IMR-90 (cell line): ENCODE measurements at regions not wholly inside any gene's neighbourhood (a gene's known extent, or its start where the extent isn't known, plus 50 kb on each side); places are given as distances from the start of the nearest gene placed in this dataset.

Experiments used
- ATAC-seq: fragments of 200-7000 bp; cut with Tn5 transposase; 2 replicates; pipeline ENCODE4 v1.9.1; 2020; ENCODE audit warnings: low read depth, mild to moderate bottlenecking, moderate library complexity
- BruUV-seq: library from RNA; stranded (reverse); fragments of 400-500 nt; replicated peaks from 2 replicates; lab custom pipeline; 2021; lab: Mats Ljungman, UMichigan
- CTCF ChIA-PET: fragments of 300-600 bp; formaldehyde crosslinking; extraction: SDS; loops from one replicate; lab custom pipeline; 2021; ENCODE audit warnings: antibody characterized with exemption; lab: Yijun Ruan, JAX
- POLR2A ChIA-PET: fragments of 300-600 bp; sonication (Branson Sonifier 250); formaldehyde crosslinking; loops from one replicate; lab custom pipeline; 2022; ENCODE audit warnings: antibody characterized with exemption; ENCODE audit not compliant: unreplicated experiment; lab: Charles Lee
- DNase-seq: peaks from one replicate; pipeline ENCODE4 v3.0.0; 2013
- H2AFZ ChIP-seq: replicated peaks from 2 replicates; pipeline ENCODE3; 2013; ENCODE audit warnings: low read length, mild to moderate bottlenecking; ENCODE audit not compliant: poor library complexity
- H2AK5ac ChIP-seq: 2 replicates; pipeline ENCODE4 v1.6.1; 2013; ENCODE audit warnings: low read depth, low read length, inconsistent platforms
- H2AK9ac ChIP-seq: replicated peaks from 2 replicates; pipeline ENCODE3; 2013; ENCODE audit warnings: mild to moderate bottlenecking, low read depth, low read length, moderate library complexity; ENCODE audit not compliant: poor library complexity
- H2BK120ac ChIP-seq: 2 replicates; pipeline ENCODE4 v1.6.1; 2013; ENCODE audit warnings: low read depth, low read length, inconsistent platforms
- H2BK15ac ChIP-seq: 3 replicates; pipeline ENCODE4 v1.6.1; 2013; ENCODE audit warnings: low read depth, low read length, inconsistent platforms
- H2BK20ac ChIP-seq: 2 replicates; pipeline ENCODE4 v1.6.1; 2013; ENCODE audit warnings: low read depth, mild to moderate bottlenecking, inconsistent platforms, low read length, moderate library complexity
- H2BK5ac ChIP-seq: 2 replicates; pipeline ENCODE4 v1.6.1; 2013; ENCODE audit warnings: mild to moderate bottlenecking, low read depth, low read length, inconsistent platforms; ENCODE audit not compliant: poor library complexity, severe bottlenecking
- H3K14ac ChIP-seq: replicated peaks from 2 replicates; pipeline ENCODE4 v1.6.1; 2013; ENCODE audit warnings: low read depth, low read length, inconsistent platforms
- H3K18ac ChIP-seq: 2 replicates; pipeline ENCODE4 v1.6.1; 2013; ENCODE audit warnings: low read depth, low read length, control low read depth
- H3K23ac ChIP-seq: 2 replicates; pipeline ENCODE4 v1.6.1; 2013; ENCODE audit warnings: low read depth, low read length, inconsistent platforms
- H3K27ac ChIP-seq: 2 replicates; pipeline ENCODE4 v1.5.1; 2013; ENCODE audit warnings: mild to moderate bottlenecking, control low read depth, low read length; ENCODE audit not compliant: insufficient read depth
- H3K27me3 ChIP-seq: 2 replicates; pipeline ENCODE4 v1.6.1; 2013; ENCODE audit warnings: low read length; ENCODE audit not compliant: control insufficient read depth, insufficient read depth
- H3K36me3 ChIP-seq: 2 replicates; pipeline ENCODE4 v1.6.1; 2013; ENCODE audit warnings: low read length, mixed read lengths; ENCODE audit not compliant: control insufficient read depth, insufficient read depth
- H3K4ac ChIP-seq: 2 replicates; pipeline ENCODE4 v1.6.1; 2013; ENCODE audit warnings: low read depth, low read length, inconsistent platforms
- H3K4me1 ChIP-seq: 2 replicates; pipeline ENCODE4 v1.6.1; 2013; ENCODE audit warnings: low read length, mixed read lengths; ENCODE audit not compliant: control insufficient read depth, insufficient read depth
- H3K4me2 ChIP-seq: 2 replicates; pipeline ENCODE4 v1.6.1; 2013; ENCODE audit warnings: low read depth, mild to moderate bottlenecking, control low read depth, low read length, moderate library complexity
- H3K4me3 ChIP-seq: 2 replicates; pipeline ENCODE4 v1.5.1; 2013; ENCODE audit warnings: low read depth, mild to moderate bottlenecking, control low read depth, low read length, moderate library complexity; ENCODE audit not compliant: insufficient read depth
- H3K56ac ChIP-seq: 2 replicates; pipeline ENCODE4 v1.6.1; 2013; ENCODE audit warnings: low read length, inconsistent platforms; ENCODE audit not compliant: insufficient read depth; ENCODE audit errors: extremely low read depth
- H3K79me1 ChIP-seq, 2 experiments: 2 replicates each; pipeline ENCODE4 v1.6.1; 2013; ENCODE audit warnings: low read length in 2 of 2, inconsistent platforms in 1 of 2, low read depth in 1 of 2
- H3K9ac ChIP-seq: 2 replicates; pipeline ENCODE4 v1.6.1; 2013; ENCODE audit warnings: low read depth, low read length, control low read depth
- H3K9me1 ChIP-seq: 2 replicates; pipeline ENCODE4 v1.6.1; 2013; ENCODE audit warnings: low read length, inconsistent platforms; ENCODE audit not compliant: insufficient read depth
- H3K9me3 ChIP-seq: 2 replicates; pipeline ENCODE4 v1.6.1; 2013; ENCODE audit warnings: low read length; ENCODE audit not compliant: control insufficient read depth, insufficient read depth
- H4K20me1 ChIP-seq: 2 replicates; pipeline ENCODE4 v1.6.1; 2013; ENCODE audit warnings: low read length, inconsistent platforms; ENCODE audit not compliant: insufficient read depth
- H4K5ac ChIP-seq: 2 replicates; pipeline ENCODE4 v1.6.1; 2013; ENCODE audit warnings: mild to moderate bottlenecking, low read depth, low read length, control low read depth
- H4K8ac ChIP-seq, 2 experiments: 2 replicates each; pipeline ENCODE4 v1.6.1; 2013; ENCODE audit warnings: low read depth in 2 of 2, low read length in 2 of 2, control low read depth in 1 of 2, inconsistent platforms in 1 of 2
- H4K91ac ChIP-seq: 2 replicates; pipeline ENCODE4 v1.6.1; 2013; ENCODE audit warnings: low read depth, low read length, inconsistent platforms; ENCODE audit not compliant: insufficient read depth
- CEBPB ChIP-seq: IDR thresholded peaks from 2 replicates; pipeline ENCODE4 v1.6.1; 2012; ENCODE audit warnings: low read depth, low read length, improper control_type of control experiment
- MAZ ChIP-seq: IDR thresholded peaks from 2 replicates; pipeline ENCODE4 v1.6.1; 2012; ENCODE audit warnings: low read depth, mild to moderate bottlenecking, low read length, improper control_type of control experiment, moderate library complexity, borderline replicate concordance
- WGBS, 2 experiments: methylation state at CpG; one replicate each; pipeline versions ENCODE4 v1.1.5 to v1.1.7; 2013; ENCODE audit warnings: missing lambda C conversion rate in 2 of 2; ENCODE audit not compliant: insufficient read length in 1 of 2; ENCODE audit errors: extremely low coverage in 2 of 2; 5-methylcytosine and 5-hydroxymethylcytosine counted together
- dilution Hi-C: fragments of 300-500 bp; cut with HindIII; formaldehyde crosslinking; loops from one replicate; pipeline ENCODE4 v1.14.3; 2018; ENCODE audit warnings: low sequenced_read_pairs; ENCODE audit not compliant: unreplicated experiment
- in situ Hi-C: fragments of 300-500 bp; cut with MboI; formaldehyde crosslinking; loops from 3 replicates; pipeline ENCODE4 v1.14.3; 2019; ENCODE audit warnings: low sequenced_read_pairs, inconsistent platforms, mixed read lengths
- intact Hi-C: fragments of 100-400 bp; cut with micrococcal nuclease; formaldehyde crosslinking; loops from 2 replicates; pipeline ENCODE4 v1.10.0; 2022
- TF ChIP-seq, protein P1 (sequence below): fragments of 150-350 bp; IDR thresholded peaks from 2 replicates; pipeline ENCODE4 v1.6.1; 2016; ENCODE audit warnings: low read depth, mild to moderate bottlenecking, low read length, moderate library complexity, borderline replicate concordance

DNA sequence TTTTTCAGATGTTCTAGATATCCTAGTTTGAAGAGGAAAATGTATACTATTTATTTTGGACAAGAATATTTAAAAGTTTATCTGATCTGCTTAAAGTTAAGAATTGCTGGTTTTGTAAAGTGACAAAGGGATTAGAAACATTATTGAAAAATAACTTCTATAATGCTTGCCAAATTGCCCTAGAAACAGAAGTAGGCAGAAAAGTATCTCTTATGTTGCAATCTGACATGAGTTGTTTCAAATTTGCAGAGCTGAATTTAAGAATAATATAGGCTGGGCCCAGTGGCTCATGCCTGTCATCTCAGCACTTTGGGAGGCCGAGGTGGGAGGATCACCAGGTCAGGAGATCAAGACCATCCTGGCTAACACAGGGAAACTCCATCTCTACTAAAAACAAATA lies 777.1 kb downstream of the LIG4 start:
- H2BK120ac ChIP-seq: no peak overlapping the region
- no peak overlapping the region for H3K23ac ChIP-seq
- no peaks in the 10 kb centered on the region for H3K36me3 ChIP-seq
- H2AK5ac ChIP-seq: no peak overlapping the region
- H3K4ac ChIP-seq: no peak overlapping the region
- H2BK20ac ChIP-seq: no peak overlapping the region
- H3K9ac ChIP-seq: no peak overlapping the region
- no CpG with 5 or more reads among the region's 1 CpG for WGBS, 2 experiments
- CTCF ChIA-PET: no interaction called here
- no peak overlapping the region for H3K27ac ChIP-seq
- H4K20me1 ChIP-seq: no peaks in the 10 kb centered on the region; the same call in 1 of the 2 replicates
- dilution Hi-C loops (no loop called here), intact Hi-C loops (no loop called here), in situ Hi-C loops (no loop called here)
- H3K4me2 ChIP-seq: no peak overlapping the region
- no peaks in the 10 kb centered on the region for H3K9me3 ChIP-seq
- H3K56ac ChIP-seq: no peak overlapping the region
- no peak overlapping the region for H4K8ac ChIP-seq
- H2BK15ac ChIP-seq: no peak overlapping the region
- H3K79me1 ChIP-seq: peaks cover 5 to 30% of the 10 kb centered on the region in 2 experiments; a peak in 3 of 4 replicates
- POLR2A ChIA-PET: no interaction called here
- no peak overlapping the region for H3K4me3 ChIP-seq
- DNase-seq (no peak), ATAC-seq (no peak)
- BruUV-seq: no TSS peak
- no peak overlapping the region for H3K18ac ChIP-seq
- H4K5ac ChIP-seq: no peak overlapping the region
- H3K4me1 ChIP-seq: peaks cover 4% of the 10 kb centered on the region; the same call in 1 of the 2 replicates
- H3K27me3 ChIP-seq: no peaks in the 10 kb centered on the region
- H2AFZ ChIP-seq: no peak overlapping the region
- H2AK9ac ChIP-seq: no peak overlapping the region
- TF ChIP-seq MAZ (no peak), CEBPB (peak; percentile 25; the same call in 1 of the 2 replicates)
- TF ChIP-seq, protein P1, sequence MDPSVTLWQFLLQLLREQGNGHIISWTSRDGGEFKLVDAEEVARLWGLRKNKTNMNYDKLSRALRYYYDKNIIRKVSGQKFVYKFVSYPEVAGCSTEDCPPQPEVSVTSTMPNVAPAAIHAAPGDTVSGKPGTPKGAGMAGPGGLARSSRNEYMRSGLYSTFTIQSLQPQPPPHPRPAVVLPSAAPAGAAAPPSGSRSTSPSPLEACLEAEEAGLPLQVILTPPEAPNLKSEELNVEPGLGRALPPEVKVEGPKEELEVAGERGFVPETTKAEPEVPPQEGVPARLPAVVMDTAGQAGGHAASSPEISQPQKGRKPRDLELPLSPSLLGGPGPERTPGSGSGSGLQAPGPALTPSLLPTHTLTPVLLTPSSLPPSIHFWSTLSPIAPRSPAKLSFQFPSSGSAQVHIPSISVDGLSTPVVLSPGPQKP: no peak
- H3K14ac ChIP-seq: no peak overlapping the region
- no peak overlapping the region for H2BK5ac ChIP-seq
- no peak overlapping the region for H4K91ac ChIP-seq
- no peaks in the 10 kb centered on the region for H3K9me1 ChIP-seq
